DOHH2 (cell line): ENCODE measurements at regions not wholly inside any gene's neighbourhood (a gene's known extent, or its start where the extent isn't known, plus 50 kb on each side); places are given as distances from the start of the nearest gene placed in this dataset.

Source experiments
- EZH2phosphoT487 ChIP-seq: fragments of 200-600 bp; sonication (generic); IDR thresholded peaks from 2 replicates; pipeline ENCODE4 v1.6.1; 2017; ENCODE audit warnings: borderline replicate concordance, mild to moderate bottlenecking, antibody characterized with exemption, low read length, moderate library complexity, mixed read lengths
- TF ChIP-seq, protein P1 (sequence below): fragments of 200-600 bp; sonication (generic); IDR thresholded peaks from one replicate; pipeline ENCODE4 v1.5.1; 2014; ENCODE audit warnings: antibody characterized with exemption, mild to moderate bottlenecking, low read depth, low read length; ENCODE audit not compliant: poor library complexity, severe bottlenecking

DNA sequence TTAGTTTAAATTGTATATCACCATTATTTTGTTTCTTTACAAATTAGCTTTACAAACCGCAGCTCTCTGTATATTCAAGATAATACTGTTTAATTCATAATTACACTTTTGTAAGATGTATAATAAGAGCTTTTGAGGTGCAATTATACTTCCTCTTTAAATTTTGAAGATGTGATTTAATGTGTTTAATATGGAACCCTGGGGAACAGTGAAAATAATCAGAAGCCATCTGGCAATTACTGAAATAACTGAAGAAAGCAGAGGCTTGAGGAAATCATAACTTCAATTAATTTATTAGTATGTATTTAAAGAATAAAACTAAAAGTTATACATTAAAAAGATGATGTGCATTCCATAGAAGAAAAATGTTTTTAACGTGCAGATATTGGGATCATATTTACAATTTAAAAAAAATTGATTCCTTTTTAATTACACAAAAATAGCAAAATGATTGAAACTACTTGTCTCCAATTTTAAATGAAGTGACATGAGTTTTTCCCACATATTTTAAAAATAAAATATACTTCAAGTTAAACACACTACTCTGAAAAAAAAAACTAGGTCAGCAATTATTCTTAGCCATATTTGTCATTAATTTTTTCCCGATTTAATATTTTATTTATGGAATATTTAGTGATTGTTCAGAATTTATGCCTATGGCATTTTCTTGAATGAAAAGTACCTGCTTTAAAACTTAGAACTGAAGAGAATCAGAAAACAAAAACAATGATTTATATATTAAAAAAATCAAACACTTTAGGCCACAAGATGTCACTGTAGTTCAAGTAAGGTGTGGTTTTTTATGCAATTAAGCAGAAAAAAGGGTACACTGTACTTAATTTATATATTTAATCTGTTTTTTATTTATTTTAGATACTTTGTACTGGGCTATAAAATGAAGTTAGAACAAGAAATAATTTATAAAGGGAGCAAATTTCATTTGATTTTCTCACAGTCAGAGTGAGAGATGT, 942.7 kb upstream of the NDST4 start:
- TF ChIP-seq, protein P1, sequence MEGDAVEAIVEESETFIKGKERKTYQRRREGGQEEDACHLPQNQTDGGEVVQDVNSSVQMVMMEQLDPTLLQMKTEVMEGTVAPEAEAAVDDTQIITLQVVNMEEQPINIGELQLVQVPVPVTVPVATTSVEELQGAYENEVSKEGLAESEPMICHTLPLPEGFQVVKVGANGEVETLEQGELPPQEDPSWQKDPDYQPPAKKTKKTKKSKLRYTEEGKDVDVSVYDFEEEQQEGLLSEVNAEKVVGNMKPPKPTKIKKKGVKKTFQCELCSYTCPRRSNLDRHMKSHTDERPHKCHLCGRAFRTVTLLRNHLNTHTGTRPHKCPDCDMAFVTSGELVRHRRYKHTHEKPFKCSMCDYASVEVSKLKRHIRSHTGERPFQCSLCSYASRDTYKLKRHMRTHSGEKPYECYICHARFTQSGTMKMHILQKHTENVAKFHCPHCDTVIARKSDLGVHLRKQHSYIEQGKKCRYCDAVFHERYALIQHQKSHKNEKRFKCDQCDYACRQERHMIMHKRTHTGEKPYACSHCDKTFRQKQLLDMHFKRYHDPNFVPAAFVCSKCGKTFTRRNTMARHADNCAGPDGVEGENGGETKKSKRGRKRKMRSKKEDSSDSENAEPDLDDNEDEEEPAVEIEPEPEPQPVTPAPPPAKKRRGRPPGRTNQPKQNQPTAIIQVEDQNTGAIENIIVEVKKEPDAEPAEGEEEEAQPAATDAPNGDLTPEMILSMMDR: no peak
- TF ChIP-seq EZH2phosphoT487: no peak
